NT2/D1 (cell line): ENCODE measurements at regions not wholly inside any gene's neighbourhood (a gene's known extent, or its start where the extent isn't known, plus 50 kb on each side); places are given as distances from the start of the nearest gene placed in this dataset.

Source experiments
- DNase-seq: peaks from one replicate; pipeline ENCODE4 v3.0.0-alpha.2; 2011; ENCODE audit warnings: low read depth, low spot score
- H3K27me3 ChIP-seq: 2 replicates; pipeline ENCODE4 v1.6.0; 2011; ENCODE audit warnings: mild to moderate bottlenecking; ENCODE audit not compliant: insufficient read length, insufficient read depth
- H3K36me3 ChIP-seq: 2 replicates; pipeline ENCODE4 v1.6.1; 2011; ENCODE audit warnings: mild to moderate bottlenecking, low read length, mixed read lengths; ENCODE audit not compliant: insufficient read depth, insufficient read length
- H3K4me1 ChIP-seq: 2 replicates; pipeline ENCODE4 v1.5.1; 2011; ENCODE audit not compliant: insufficient read depth, insufficient read length
- H3K4me3 ChIP-seq: 2 replicates; pipeline ENCODE4 v1.5.1; 2011; ENCODE audit warnings: low read depth; ENCODE audit not compliant: insufficient read length
- H3K9ac ChIP-seq: 2 replicates; pipeline ENCODE4 v1.6.0; 2011; ENCODE audit warnings: low read depth; ENCODE audit not compliant: insufficient read length
- H3K9me3 ChIP-seq: 2 replicates; pipeline ENCODE4 v1.5.1; 2011; ENCODE audit warnings: mild to moderate bottlenecking, low read length; ENCODE audit not compliant: insufficient read depth
- SUZ12 ChIP-seq: IDR thresholded peaks from 2 replicates; pipeline ENCODE4 v1.6.1; 2011; ENCODE audit not compliant: insufficient read length, insufficient read depth; ENCODE audit errors: extremely low read depth
- YY1 ChIP-seq: IDR thresholded peaks from 2 replicates; pipeline ENCODE4 v1.6.1; 2011; ENCODE audit not compliant: insufficient read length, insufficient read depth
- ZNF274 ChIP-seq: IDR thresholded peaks from 2 replicates; pipeline ENCODE4 v1.6.1; 2011; ENCODE audit warnings: mild to moderate bottlenecking, low read depth, low read length

- Histone ChIP-seq H3K9ac (no peak overlapping the region), H3K27me3 (no peaks in the 10 kb centered on the region), H3K4me3 (no peak overlapping the region), H3K4me1 (no peaks in the 10 kb centered on the region), H3K9me3 (no peaks in the 10 kb centered on the region), H3K36me3 (no peaks in the 10 kb centered on the region)
- DNase-seq: no peak
- no peak for TF ChIP-seq ZNF274
- TF ChIP-seq YY1: no peak
- TF ChIP-seq SUZ12: no peak
These were observed 222.5 kb downstream of the SHQ1 start for GRCh38 chr3:72625602-72626337.

- Histone ChIP-seq H3K27me3 (no peaks in the 10 kb centered on the region), H3K9ac (no peak overlapping the region), H3K36me3 (no peaks in the 10 kb centered on the region), H3K4me1 (no peaks in the 10 kb centered on the region), H3K4me3 (no peak overlapping the region), H3K9me3 (no peaks in the 10 kb centered on the region)
- no peak for TF ChIP-seq ZNF274
- DNase-seq: no peak
These were observed 223.6 kb downstream of the SHQ1 start for GRCh38 chr3:72624656-72625055.

GRCh38 chr3:72618739-72619138, 229.5 kb downstream of the SHQ1 start:
- no peak for TF ChIP-seq YY1
- TF ChIP-seq ZNF274: no peak
- TF ChIP-seq SUZ12: no peak
- Histone ChIP-seq H3K4me1 (no peaks in the 10 kb centered on the region), H3K9ac (no peak overlapping the region), H3K4me3 (no peak overlapping the region), H3K36me3 (no peaks in the 10 kb centered on the region), H3K9me3 (peaks cover 4% of the 10 kb centered on the region; the same call in 1 of the 2 replicates), H3K27me3 (peaks cover 5% of the 10 kb centered on the region)
- no peak for DNase-seq

- Histone ChIP-seq H3K4me1 (no peaks in the 10 kb centered on the region), H3K9ac (no peak overlapping the region), H3K27me3 (peaks cover 5% of the 10 kb centered on the region), H3K36me3 (no peaks in the 10 kb centered on the region), H3K4me3 (no peak overlapping the region), H3K9me3 (peaks cover 6% of the 10 kb centered on the region; the same call in 1 of the 2 replicates)
- DNase-seq: no peak
- TF ChIP-seq YY1: no peak
- TF ChIP-seq ZNF274: no peak
- no peak for TF ChIP-seq SUZ12
These were observed 230.7 kb downstream of the SHQ1 start for GRCh38 chr3:72617424-72618024.

- peaks cover 6% of the 10 kb centered on the region; the same call in 1 of the 2 replicates for H3K9me3 ChIP-seq
- H3K4me1 ChIP-seq: no peaks in the 10 kb centered on the region
- peaks cover 5% of the 10 kb centered on the region for H3K27me3 ChIP-seq
- no peak overlapping the region for H3K9ac ChIP-seq
- no peak for DNase-seq
- H3K4me3 ChIP-seq: no peak overlapping the region
- H3K36me3 ChIP-seq: no peaks in the 10 kb centered on the region
- TF ChIP-seq YY1 (no peak), SUZ12 (no peak), ZNF274 (no peak)
These were observed 232.5 kb downstream of the SHQ1 start for GRCh38 chr3:72615776-72616175.

- Histone ChIP-seq H3K4me1 (no peaks in the 10 kb centered on the region), H3K9ac (no peak overlapping the region), H3K36me3 (no peaks in the 10 kb centered on the region), H3K27me3 (peaks cover 5% of the 10 kb centered on the region), H3K4me3 (no peak overlapping the region), H3K9me3 (peaks cover 6% of the 10 kb centered on the region; the same call in 1 of the 2 replicates)
- DNase-seq: no peak
- TF ChIP-seq YY1: no peak
These were observed 233.1 kb downstream of the SHQ1 start for GRCh38 chr3:72615182-72615581.

- Histone ChIP-seq H3K4me3 (no peak overlapping the region), H3K36me3 (no peaks in the 10 kb centered on the region), H3K4me1 (no peaks in the 10 kb centered on the region), H3K9ac (no peak overlapping the region), H3K9me3 (peaks cover 6% of the 10 kb centered on the region; the same call in 1 of the 2 replicates), H3K27me3 (peaks cover 5% of the 10 kb centered on the region)
- TF ChIP-seq YY1 (no peak), ZNF274 (no peak), SUZ12 (no peak)
- no peak for DNase-seq
These were observed 233.7 kb downstream of the SHQ1 start for GRCh38 chr3:72614394-72615074.
